ENCODE measurements at regions not wholly inside any gene's neighbourhood (a gene's known extent, or its start where the extent isn't known, plus 50 kb on each side); places are given as distances from the start of the nearest gene placed in this dataset.

DNA sequence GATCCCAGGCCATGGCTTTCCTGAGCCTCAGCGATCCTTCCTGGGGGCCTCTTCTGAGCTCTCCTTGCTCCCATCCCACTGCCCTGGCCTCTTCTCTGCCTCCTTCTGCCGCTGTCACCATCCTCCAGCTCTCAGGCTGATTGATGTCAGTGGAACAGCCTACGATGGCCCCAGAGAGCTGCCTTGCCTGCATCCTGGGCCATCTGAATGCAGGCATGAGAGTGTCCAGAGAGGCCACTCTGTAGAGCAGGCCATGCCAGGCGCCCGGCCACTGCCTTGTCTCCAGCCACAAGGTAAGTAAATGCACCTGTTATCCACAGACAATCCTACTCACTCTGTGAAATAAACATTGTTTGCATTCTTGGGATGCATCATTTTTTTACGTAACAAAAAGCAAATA, 171.4 kb upstream of the PPP2R2D start:
- H3K27me3 ChIP-seq (ENCODE audit: insufficient read depth, low read depth, low read length) = no peaks in the 10 kb centered on the region

DNA sequence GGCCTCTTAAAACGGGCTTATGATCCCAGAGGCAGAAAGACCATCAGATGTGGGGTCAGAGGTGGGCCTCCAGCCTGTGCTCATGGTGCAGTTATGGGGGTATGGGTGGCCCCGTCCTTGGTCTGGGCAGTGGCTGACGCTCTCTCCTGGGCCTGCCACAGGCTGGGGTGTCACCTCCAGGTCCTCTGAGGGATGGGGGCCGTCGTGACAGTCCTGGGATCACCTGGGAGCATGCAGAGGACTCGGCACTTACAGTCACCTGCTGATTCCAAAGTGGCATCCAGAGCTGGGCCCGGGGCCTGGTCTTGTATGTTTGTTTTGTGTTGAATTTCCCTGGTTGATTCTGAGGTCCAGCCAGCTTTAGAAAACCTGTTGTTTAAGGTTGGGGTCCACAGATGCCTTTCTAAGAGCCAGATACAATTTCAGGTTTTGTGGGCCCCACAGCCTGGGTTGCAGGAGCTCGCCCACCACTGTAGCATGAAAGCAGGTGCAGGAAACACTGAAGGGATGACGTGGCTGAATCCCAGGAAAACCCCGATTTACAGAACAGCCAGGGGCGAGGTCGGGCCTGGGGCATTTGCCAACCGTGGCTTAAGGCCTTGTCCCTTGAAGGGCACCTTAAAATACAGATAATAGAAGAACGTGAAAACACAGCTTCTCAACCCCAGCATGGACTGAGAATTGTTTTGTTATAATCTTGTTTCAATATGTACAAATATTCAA, 170.7 kb upstream of the PPP2R2D start:
- no peak overlapping the region for H3K4me3 ChIP-seq (ENCODE audit: low read length)
- H3K4me2 ChIP-seq (ENCODE audit: low read length) = no peak overlapping the region
- no peaks in the 10 kb centered on the region for H3K79me2 ChIP-seq (replicated peaks; ENCODE audit: insufficient read depth, low read length)
- H3K27ac ChIP-seq (ENCODE audit: low read length) = no peak overlapping the region
- no peak overlapping the region for H3K9ac ChIP-seq (ENCODE audit: low read length)
- no peak overlapping the region for H2AFZ ChIP-seq (ENCODE audit: low read depth, low read length)
- H3K9me2 ChIP-seq (ENCODE audit: insufficient read depth, low read length) = no peaks in the 10 kb centered on the region
- TF ChIP-seq, protein P1, sequence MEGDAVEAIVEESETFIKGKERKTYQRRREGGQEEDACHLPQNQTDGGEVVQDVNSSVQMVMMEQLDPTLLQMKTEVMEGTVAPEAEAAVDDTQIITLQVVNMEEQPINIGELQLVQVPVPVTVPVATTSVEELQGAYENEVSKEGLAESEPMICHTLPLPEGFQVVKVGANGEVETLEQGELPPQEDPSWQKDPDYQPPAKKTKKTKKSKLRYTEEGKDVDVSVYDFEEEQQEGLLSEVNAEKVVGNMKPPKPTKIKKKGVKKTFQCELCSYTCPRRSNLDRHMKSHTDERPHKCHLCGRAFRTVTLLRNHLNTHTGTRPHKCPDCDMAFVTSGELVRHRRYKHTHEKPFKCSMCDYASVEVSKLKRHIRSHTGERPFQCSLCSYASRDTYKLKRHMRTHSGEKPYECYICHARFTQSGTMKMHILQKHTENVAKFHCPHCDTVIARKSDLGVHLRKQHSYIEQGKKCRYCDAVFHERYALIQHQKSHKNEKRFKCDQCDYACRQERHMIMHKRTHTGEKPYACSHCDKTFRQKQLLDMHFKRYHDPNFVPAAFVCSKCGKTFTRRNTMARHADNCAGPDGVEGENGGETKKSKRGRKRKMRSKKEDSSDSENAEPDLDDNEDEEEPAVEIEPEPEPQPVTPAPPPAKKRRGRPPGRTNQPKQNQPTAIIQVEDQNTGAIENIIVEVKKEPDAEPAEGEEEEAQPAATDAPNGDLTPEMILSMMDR (IDR thresholded peaks at IDR 0.05; ENCODE audit: poor library complexity, severe bottlenecking) = no peak
- TF ChIP-seq EZH2 (IDR thresholded peaks at IDR 0.05; ENCODE audit: borderline replicate concordance, insufficient read depth, low read length, poor library complexity, severe bottlenecking) = no peak
- TF ChIP-seq MXI1 (conservative IDR thresholded peaks at IDR 0.05; ENCODE audit: poor library complexity, severe bottlenecking) = no peak
- TF ChIP-seq, protein P2, sequence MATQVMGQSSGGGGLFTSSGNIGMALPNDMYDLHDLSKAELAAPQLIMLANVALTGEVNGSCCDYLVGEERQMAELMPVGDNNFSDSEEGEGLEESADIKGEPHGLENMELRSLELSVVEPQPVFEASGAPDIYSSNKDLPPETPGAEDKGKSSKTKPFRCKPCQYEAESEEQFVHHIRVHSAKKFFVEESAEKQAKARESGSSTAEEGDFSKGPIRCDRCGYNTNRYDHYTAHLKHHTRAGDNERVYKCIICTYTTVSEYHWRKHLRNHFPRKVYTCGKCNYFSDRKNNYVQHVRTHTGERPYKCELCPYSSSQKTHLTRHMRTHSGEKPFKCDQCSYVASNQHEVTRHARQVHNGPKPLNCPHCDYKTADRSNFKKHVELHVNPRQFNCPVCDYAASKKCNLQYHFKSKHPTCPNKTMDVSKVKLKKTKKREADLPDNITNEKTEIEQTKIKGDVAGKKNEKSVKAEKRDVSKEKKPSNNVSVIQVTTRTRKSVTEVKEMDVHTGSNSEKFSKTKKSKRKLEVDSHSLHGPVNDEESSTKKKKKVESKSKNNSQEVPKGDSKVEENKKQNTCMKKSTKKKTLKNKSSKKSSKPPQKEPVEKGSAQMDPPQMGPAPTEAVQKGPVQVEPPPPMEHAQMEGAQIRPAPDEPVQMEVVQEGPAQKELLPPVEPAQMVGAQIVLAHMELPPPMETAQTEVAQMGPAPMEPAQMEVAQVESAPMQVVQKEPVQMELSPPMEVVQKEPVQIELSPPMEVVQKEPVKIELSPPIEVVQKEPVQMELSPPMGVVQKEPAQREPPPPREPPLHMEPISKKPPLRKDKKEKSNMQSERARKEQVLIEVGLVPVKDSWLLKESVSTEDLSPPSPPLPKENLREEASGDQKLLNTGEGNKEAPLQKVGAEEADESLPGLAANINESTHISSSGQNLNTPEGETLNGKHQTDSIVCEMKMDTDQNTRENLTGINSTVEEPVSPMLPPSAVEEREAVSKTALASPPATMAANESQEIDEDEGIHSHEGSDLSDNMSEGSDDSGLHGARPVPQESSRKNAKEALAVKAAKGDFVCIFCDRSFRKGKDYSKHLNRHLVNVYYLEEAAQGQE (IDR thresholded peaks at IDR 0.05; ENCODE audit: borderline replicate concordance) = no peak
- TF ChIP-seq RAD21 (conservative IDR thresholded peaks at IDR 0.05) = no peak
- TF ChIP-seq POLR2AphosphoS5 (IDR thresholded peaks at IDR 0.05) = no peak
- TF ChIP-seq TAF1 (IDR thresholded peaks at IDR 0.05; ENCODE audit: low read depth) = no peak
- TF ChIP-seq SMC3 (conservative IDR thresholded peaks at IDR 0.05; ENCODE audit: poor library complexity) = no peak
- no peak for TF ChIP-seq EP300 (conservative IDR thresholded peaks at IDR 0.05; ENCODE audit: poor library complexity, severe bottlenecking)
- H3K36me3 ChIP-seq (ENCODE audit: insufficient read depth, low read length) = no peaks in the 10 kb centered on the region
- no peaks in the 10 kb centered on the region for H4K20me1 ChIP-seq (ENCODE audit: insufficient read depth)
- no peaks in the 10 kb centered on the region for H3F3A ChIP-seq (ENCODE audit: insufficient read depth, low read length, poor library complexity, severe bottlenecking)
- no peaks in the 10 kb centered on the region for H3K27me3 ChIP-seq (ENCODE audit: insufficient read depth, low read depth, low read length)
- H3K9me3 ChIP-seq (ENCODE audit: low read length) = peaks cover 3% of the 10 kb centered on the region

More for the DNA sequence above, 171.4 kb upstream of the PPP2R2D start:
- Histone ChIP-seq H3K4me2 (ENCODE audit: low read length) (no peak overlapping the region), H3F3A (ENCODE audit: insufficient read depth, low read length, poor library complexity, severe bottlenecking) (no peaks in the 10 kb centered on the region), H4K20me1 (ENCODE audit: insufficient read depth) (no peaks in the 10 kb centered on the region), H3K9me3 (ENCODE audit: low read length) (peaks cover 3% of the 10 kb centered on the region), H3K36me3 (ENCODE audit: insufficient read depth, low read length) (no peaks in the 10 kb centered on the region), H3K4me3 (ENCODE audit: low read length) (no peak overlapping the region), H3K27ac (ENCODE audit: low read length) (no peak overlapping the region), H3K79me2 (replicated peaks; ENCODE audit: insufficient read depth, low read length) (no peaks in the 10 kb centered on the region), H3K9ac (ENCODE audit: low read length) (no peak overlapping the region), H2AFZ (ENCODE audit: low read depth, low read length) (no peak overlapping the region), H3K9me2 (ENCODE audit: insufficient read depth, low read length) (no peaks in the 10 kb centered on the region)
- TF ChIP-seq SMC3 (conservative IDR thresholded peaks at IDR 0.05; ENCODE audit: poor library complexity) (no peak), EP300 (conservative IDR thresholded peaks at IDR 0.05; ENCODE audit: poor library complexity, severe bottlenecking) (no peak), POLR2AphosphoS5 (IDR thresholded peaks at IDR 0.05) (no peak), MXI1 (conservative IDR thresholded peaks at IDR 0.05; ENCODE audit: poor library complexity, severe bottlenecking) (no peak), RAD21 (conservative IDR thresholded peaks at IDR 0.05) (no peak)
- TF ChIP-seq, protein P2 (IDR thresholded peaks at IDR 0.05; ENCODE audit: borderline replicate concordance) = no peak
